Activated T-helper 17 cell treated with anti-CD3 and anti-CD28 coated beads, Interleukin-2, amount 50 U/mL, for 72 hours (primary cell): ENCODE measurements at regions not wholly inside any gene's neighbourhood (a gene's known extent, or its start where the extent isn't known, plus 50 kb on each side); places are given as distances from the start of the nearest gene placed in this dataset.

Experiments used
- ATAC-seq: fragments of 150-1000 bp; cut with Tn5 transposase; replicated peaks from 2 replicates; pipeline ENCODE4 v1.10.0; 2021; ENCODE audit warnings: mild to moderate bottlenecking, moderate library complexity
- H3K27ac Mint-ChIP-seq: one replicate; pipeline ENCODE4 v1.8.0; 2022; ENCODE audit warnings: mixed read lengths
- H3K27me3 Mint-ChIP-seq: one replicate; pipeline ENCODE4 v1.8.0; 2022; ENCODE audit warnings: mixed read lengths
- H3K36me3 Mint-ChIP-seq: one replicate; pipeline ENCODE4 v1.8.0; 2022; ENCODE audit warnings: low read depth, mild to moderate bottlenecking, mixed read lengths
- H3K4me1 Mint-ChIP-seq: one replicate; pipeline ENCODE4 v1.8.0; 2022; ENCODE audit warnings: mixed read lengths
- H3K4me3 Mint-ChIP-seq: one replicate; pipeline ENCODE4 v1.8.0; 2022; ENCODE audit warnings: mild to moderate bottlenecking, mixed read lengths
- H3K9me3 Mint-ChIP-seq: one replicate; pipeline ENCODE4 v1.8.0; 2022; ENCODE audit warnings: mixed read lengths

- Mint-ChIP-seq H3K36me3 (no peaks in the 10 kb centered on the region), H3K4me3 (no peak overlapping the region), H3K27me3 (peaks cover 16% of the 10 kb centered on the region), H3K9me3 (no peaks in the 10 kb centered on the region), H3K4me1 (no peaks in the 10 kb centered on the region), H3K27ac (no peak overlapping the region)
- ATAC-seq, result no peak
These were observed 347.3 kb downstream of the ARL4A start for GRCh38 chr7:13034693-13035092.

- no peaks in the 10 kb centered on the region for H3K4me1 Mint-ChIP-seq
- peaks cover 18% of the 10 kb centered on the region for H3K27me3 Mint-ChIP-seq
- no peak overlapping the region for H3K4me3 Mint-ChIP-seq
- no peaks in the 10 kb centered on the region for H3K36me3 Mint-ChIP-seq
- no peak for ATAC-seq
- H3K27ac Mint-ChIP-seq, result no peak overlapping the region
- no peaks in the 10 kb centered on the region for H3K9me3 Mint-ChIP-seq
These were observed 347.8 kb downstream of the ARL4A start for GRCh38 chr7:13035233-13035632.

GRCh38 chr7:13036256-13036780, 348.9 kb downstream of the ARL4A start:
- ATAC-seq, result no peak
- Mint-ChIP-seq H3K9me3 (no peaks in the 10 kb centered on the region), H3K36me3 (no peaks in the 10 kb centered on the region), H3K27ac (no peak overlapping the region), H3K4me3 (no peak overlapping the region), H3K4me1 (no peaks in the 10 kb centered on the region), H3K27me3 (peaks cover 19% of the 10 kb centered on the region)

- H3K4me3 Mint-ChIP-seq, result no peak overlapping the region
- H3K27me3 Mint-ChIP-seq, result peaks cover 19% of the 10 kb centered on the region
- no peaks in the 10 kb centered on the region for H3K9me3 Mint-ChIP-seq
- no peaks in the 10 kb centered on the region for H3K36me3 Mint-ChIP-seq
- H3K4me1 Mint-ChIP-seq, result no peaks in the 10 kb centered on the region
- no peak overlapping the region for H3K27ac Mint-ChIP-seq
- ATAC-seq, result no peak
These were observed 349.8 kb downstream of the ARL4A start for GRCh38 chr7:13037216-13037615.

- Mint-ChIP-seq H3K36me3 (no peaks in the 10 kb centered on the region), H3K27me3 (peaks cover 17% of the 10 kb centered on the region), H3K4me1 (no peaks in the 10 kb centered on the region), H3K27ac (no peak overlapping the region), H3K9me3 (no peaks in the 10 kb centered on the region), H3K4me3 (no peak overlapping the region)
- no peak for ATAC-seq
These were observed 354.0 kb downstream of the ARL4A start for GRCh38 chr7:13041368-13041988.

- ATAC-seq, result no peak
- peaks cover 13% of the 10 kb centered on the region for H3K27me3 Mint-ChIP-seq
- H3K36me3 Mint-ChIP-seq, result no peaks in the 10 kb centered on the region
- H3K4me1 Mint-ChIP-seq, result no peaks in the 10 kb centered on the region
- no peaks in the 10 kb centered on the region for H3K9me3 Mint-ChIP-seq
- no peak overlapping the region for H3K4me3 Mint-ChIP-seq
- H3K27ac Mint-ChIP-seq, result no peak overlapping the region
These were observed 355.3 kb downstream of the ARL4A start for GRCh38 chr7:13042605-13043236.

- H3K4me3 Mint-ChIP-seq, result no peak overlapping the region
- H3K9me3 Mint-ChIP-seq, result no peaks in the 10 kb centered on the region
- no peak overlapping the region for H3K27ac Mint-ChIP-seq
- H3K27me3 Mint-ChIP-seq, result peaks cover 10% of the 10 kb centered on the region
- no peak for ATAC-seq
- H3K4me1 Mint-ChIP-seq, result no peaks in the 10 kb centered on the region
- no peaks in the 10 kb centered on the region for H3K36me3 Mint-ChIP-seq
These were observed 356.9 kb downstream of the ARL4A start for GRCh38 chr7:13044309-13044708.

- Mint-ChIP-seq H3K27me3 (peaks cover 4% of the 10 kb centered on the region), H3K4me1 (no peaks in the 10 kb centered on the region), H3K4me3 (no peak overlapping the region), H3K27ac (no peak overlapping the region), H3K36me3 (no peaks in the 10 kb centered on the region), H3K9me3 (no peaks in the 10 kb centered on the region)
- no peak for ATAC-seq
These were observed 359.6 kb downstream of the ARL4A start for GRCh38 chr7:13047061-13047460.

GRCh38 chr7:13049946-13050345, 362.5 kb downstream of the ARL4A start:
- Mint-ChIP-seq H3K9me3 (no peaks in the 10 kb centered on the region), H3K36me3 (no peaks in the 10 kb centered on the region), H3K4me3 (no peak overlapping the region), H3K4me1 (no peaks in the 10 kb centered on the region), H3K27ac (no peak overlapping the region), H3K27me3 (no peaks in the 10 kb centered on the region)
- ATAC-seq, result no peak

- Mint-ChIP-seq H3K36me3 (no peaks in the 10 kb centered on the region), H3K4me1 (no peaks in the 10 kb centered on the region), H3K9me3 (no peaks in the 10 kb centered on the region), H3K4me3 (no peak overlapping the region), H3K27ac (no peak overlapping the region), H3K27me3 (no peaks in the 10 kb centered on the region)
- no peak for ATAC-seq
These were observed 363.3 kb downstream of the ARL4A start for GRCh38 chr7:13050703-13051102.

GRCh38 chr7:13055732-13056368, 368.4 kb downstream of the ARL4A start:
- H3K4me1 Mint-ChIP-seq, result peaks cover 15% of the 10 kb centered on the region
- no peaks in the 10 kb centered on the region for H3K9me3 Mint-ChIP-seq
- H3K27me3 Mint-ChIP-seq, result no peaks in the 10 kb centered on the region
- no peaks in the 10 kb centered on the region for H3K36me3 Mint-ChIP-seq
- H3K27ac Mint-ChIP-seq, result no peak overlapping the region
- ATAC-seq, result no peak
- H3K4me3 Mint-ChIP-seq, result no peak overlapping the region

GRCh38 chr7:13057462-13058200, 370.2 kb downstream of the ARL4A start:
- Mint-ChIP-seq H3K27ac (peak overlapping the region; percentile 65), H3K4me1 (peaks cover 15% of the 10 kb centered on the region), H3K27me3 (no peaks in the 10 kb centered on the region), H3K36me3 (no peaks in the 10 kb centered on the region), H3K9me3 (no peaks in the 10 kb centered on the region), H3K4me3 (peak overlapping the region; percentile 64)
- ATAC-seq, result peak; percentile 39

GRCh38 chr7:13060173-13060572, 372.7 kb downstream of the ARL4A start:
- Mint-ChIP-seq H3K9me3 (no peaks in the 10 kb centered on the region), H3K4me1 (peaks cover 15% of the 10 kb centered on the region), H3K27ac (no peak overlapping the region), H3K27me3 (peaks cover 3% of the 10 kb centered on the region), H3K4me3 (no peak overlapping the region), H3K36me3 (no peaks in the 10 kb centered on the region)
- no peak for ATAC-seq

GRCh38 chr7:13061115-13061514, 373.7 kb downstream of the ARL4A start:
- H3K4me3 Mint-ChIP-seq, result no peak overlapping the region
- peaks cover 15% of the 10 kb centered on the region for H3K4me1 Mint-ChIP-seq
- no peak overlapping the region for H3K27ac Mint-ChIP-seq
- H3K36me3 Mint-ChIP-seq, result no peaks in the 10 kb centered on the region
- no peak for ATAC-seq
- H3K27me3 Mint-ChIP-seq, result peaks cover 3% of the 10 kb centered on the region
- no peaks in the 10 kb centered on the region for H3K9me3 Mint-ChIP-seq
